Right lobe of liver (tissue), 4 donors: ENCODE measurements at regions not wholly inside any gene's neighbourhood (a gene's known extent, or its start where the extent isn't known, plus 50 kb on each side); places are given as distances from the start of the nearest gene placed in this dataset.

Source experiments
- CTCF ChIP-seq, 4 donors: fragments of 200-600 bp in 3 of 4; fragments of 450-650 bp in 1 of 4; IDR thresholded peaks; one replicate each; pipeline versions ENCODE4 v1.5.1 to v1.8.0; 2016 to 2022; ENCODE audit warnings: antibody characterized with exemption in 4 of 4, mild to moderate bottlenecking in 2 of 4
- POLR2A ChIP-seq: fragments of 450-650 bp; IDR thresholded peaks from one replicate; pipeline ENCODE4 v1.6.1; 2017; ENCODE audit warnings: antibody characterized with exemption, mild to moderate bottlenecking
- donor health status: DM: no; HTN: no; CAD: no.
- donor health status: DM: no; HTN: no; CAD: no.
- donor health status: DM: no; HTN: yes; CAD: no.

- TF ChIP-seq CTCF (IDR thresholded peaks at IDR 0.05) (no peak), POLR2A (no peak)
These were observed 316.6 kb downstream of the CGGBP1 start for GRCh38 chr3:87742250-87742649.
